Activated CD8-positive, alpha-beta memory T cell treated with anti-CD3 and anti-CD28 coated beads for 4 hours (primary cell): ENCODE measurements at regions not wholly inside any gene's neighbourhood (a gene's known extent, or its start where the extent isn't known, plus 50 kb on each side); places are given as distances from the start of the nearest gene placed in this dataset.

Experiments
- DNase-seq, 2 donors: peaks; one replicate each; pipeline ENCODE4 v3.0.0-alpha.2; 2020; ENCODE audit warnings: low read depth in 2 of 2

DNA sequence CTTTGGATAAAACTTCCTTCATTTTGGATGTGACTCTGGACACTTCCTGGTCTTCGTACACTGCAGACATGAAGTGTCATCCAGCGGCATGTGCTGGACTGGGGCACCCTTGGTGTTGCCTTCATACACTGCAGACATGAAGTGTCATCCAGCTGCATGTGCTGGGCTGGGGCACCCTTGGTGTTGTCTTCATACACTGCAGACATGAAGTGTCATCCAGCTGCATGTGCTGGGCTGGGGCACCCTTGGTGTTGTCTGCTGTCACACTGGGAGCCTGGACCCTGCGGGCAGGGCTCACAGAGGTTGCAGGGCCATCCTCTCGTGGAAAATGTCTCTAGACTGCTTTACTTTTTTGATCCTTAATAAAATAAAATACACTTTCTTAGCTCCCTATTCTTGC, 771.4 kb downstream of the BRD1 start:
- no peak for DNase-seq

DNA sequence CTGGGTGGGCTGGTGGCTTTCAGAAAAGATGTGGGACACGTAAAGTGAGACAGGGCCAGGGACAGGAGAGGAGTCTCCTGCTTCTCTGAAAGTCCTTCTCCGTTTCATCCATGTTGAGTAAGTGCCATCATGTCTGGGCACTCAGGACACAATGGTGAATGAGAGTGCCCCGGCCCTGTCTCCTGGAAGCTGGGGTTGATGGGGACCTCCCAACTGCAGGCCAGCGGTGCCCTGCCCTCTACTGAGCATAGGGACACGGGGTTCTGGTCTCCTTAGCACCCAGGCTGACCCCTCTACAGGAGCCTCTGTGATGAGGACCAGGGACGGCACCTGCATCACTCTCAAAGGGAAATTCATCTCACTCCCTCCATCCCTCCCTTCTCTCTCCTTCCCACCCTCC, 772.3 kb downstream of the BRD1 start:
- DNase-seq: no peak

DNA sequence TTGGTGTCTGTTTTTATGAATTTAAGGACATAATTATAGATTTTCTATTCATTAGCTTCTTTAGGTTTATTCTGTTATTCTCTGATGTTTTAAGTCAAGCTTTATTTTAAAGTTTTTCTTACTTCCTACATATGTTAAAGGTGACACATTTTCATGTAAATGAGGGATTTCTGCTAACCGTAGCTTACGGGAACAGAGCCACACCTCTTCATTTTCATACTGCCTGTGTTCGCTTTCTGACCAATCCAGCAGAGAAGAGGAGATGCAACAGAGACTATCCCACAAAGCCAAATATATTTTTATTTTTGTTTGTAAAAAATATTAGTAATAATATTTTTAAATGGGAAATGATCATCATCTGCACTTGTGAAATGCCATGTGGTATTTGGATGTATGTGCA, 774.1 kb downstream of the BRD1 start:
- DNase-seq: no peak

DNA sequence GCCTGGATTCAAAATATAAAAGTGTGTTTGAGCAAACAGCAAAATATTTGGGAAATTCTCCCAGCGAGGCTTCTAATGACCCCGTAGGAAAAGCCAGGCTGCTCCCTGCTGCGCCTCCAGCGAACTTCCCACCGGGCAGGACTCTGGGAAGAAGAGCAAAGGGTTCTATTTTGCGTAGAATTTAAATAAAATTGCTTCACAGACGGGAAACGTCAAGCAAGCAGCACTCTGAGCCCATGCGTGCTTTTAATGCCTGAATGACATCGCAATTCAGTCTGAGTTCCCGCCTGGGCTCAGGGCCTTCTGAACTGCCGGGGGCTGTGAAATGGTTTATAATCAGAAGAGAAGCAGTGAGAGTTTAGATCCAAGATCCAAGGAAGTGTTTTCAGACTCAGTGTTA, 775.1 kb downstream of the BRD1 start:
- DNase-seq: no peak

DNA sequence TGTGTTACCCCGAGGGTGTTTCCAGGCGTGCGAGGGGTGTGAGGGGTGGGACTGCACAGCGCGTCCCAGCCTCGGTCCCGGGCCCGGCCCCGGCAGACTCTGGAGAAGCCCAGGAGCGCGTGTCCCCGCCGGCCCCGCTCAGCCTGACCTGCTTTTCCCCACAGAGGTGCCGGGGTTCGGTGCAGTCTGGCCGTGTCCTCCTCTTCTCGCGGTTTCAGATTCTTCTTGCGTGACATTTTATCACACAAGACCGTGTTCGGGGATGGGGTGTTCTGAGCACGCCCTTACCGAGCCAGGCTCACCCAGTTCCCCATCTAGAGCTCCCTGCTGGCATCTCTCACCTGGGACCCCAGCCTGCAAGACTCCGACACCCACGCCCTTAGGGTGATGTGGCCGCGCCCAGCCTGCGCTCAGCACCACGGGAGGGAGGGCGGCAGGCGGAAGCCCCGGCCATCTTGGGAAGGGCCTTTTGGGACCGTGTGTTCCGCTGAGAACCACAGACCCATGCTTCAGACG, 775.6 kb downstream of the BRD1 start:
- peak in 1 of 2 donors; percentile 12 for DNase-seq

DNA sequence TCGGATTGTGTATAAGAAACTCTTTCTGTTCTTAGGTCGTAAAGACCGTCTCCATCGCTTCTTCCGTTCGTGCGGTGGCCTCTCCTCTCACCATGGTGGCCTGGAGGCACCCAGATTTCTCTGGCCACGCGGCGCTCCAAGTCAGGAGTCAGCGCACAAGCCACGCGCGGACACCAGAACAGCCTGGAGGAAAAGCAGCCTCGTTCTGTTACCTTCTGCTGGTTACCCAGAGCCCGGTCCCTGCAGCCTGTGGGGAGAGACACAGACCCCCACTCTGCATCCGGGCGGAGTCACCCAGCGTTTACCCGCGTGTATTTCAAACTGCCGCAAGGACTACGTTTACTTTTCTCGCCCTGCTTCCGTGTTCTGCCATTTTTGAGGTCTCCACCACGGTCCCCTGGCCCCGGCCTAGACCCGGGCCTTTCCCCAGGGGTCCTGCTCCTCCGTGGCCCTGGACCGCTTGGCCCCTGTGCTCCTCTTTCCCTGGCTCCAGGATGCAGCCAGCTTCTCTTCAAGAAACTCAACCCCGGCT, 776.1 kb downstream of the BRD1 start:
- DNase-seq: no peak

DNA sequence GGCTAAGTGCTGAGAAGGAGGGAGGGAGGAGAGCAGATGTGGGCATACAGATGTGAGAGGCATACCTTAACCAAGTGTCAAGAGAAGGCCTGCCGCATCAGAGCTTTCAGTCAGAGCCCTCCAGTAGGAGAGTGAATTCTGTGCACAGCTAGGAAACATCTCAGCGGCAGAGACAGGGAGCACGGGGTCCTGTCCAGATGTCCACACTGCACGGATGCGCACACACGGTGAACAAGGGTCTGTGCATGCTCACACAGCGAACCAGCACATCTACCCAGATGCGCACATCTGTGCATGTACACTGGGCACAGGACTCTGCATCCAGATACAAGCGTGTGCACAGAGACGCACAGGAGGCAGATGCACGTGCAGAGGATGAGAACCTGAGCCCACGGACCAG, 778.0 kb downstream of the BRD1 start:
- DNase-seq: no peak

DNA sequence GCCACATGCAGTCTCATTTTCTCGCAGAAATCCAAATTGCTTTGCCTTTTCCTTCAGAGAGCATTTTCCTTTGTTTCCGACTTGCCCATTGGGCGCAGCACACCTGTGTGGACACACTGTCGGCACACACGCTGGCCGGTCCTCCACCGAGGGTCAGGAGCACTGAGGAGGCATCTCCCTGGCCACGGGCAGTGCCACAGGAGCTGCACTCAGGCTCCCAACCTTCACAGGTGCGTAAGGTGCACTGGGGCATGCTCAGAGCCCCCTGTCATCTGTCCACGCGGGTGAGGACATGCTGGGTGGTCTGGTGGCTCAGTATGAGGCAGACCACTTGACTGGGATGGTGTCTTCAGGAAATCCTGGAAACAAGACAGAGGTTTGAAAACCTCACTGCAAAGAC, 779.1 kb downstream of the BRD1 start:
- DNase-seq: no peak

DNA sequence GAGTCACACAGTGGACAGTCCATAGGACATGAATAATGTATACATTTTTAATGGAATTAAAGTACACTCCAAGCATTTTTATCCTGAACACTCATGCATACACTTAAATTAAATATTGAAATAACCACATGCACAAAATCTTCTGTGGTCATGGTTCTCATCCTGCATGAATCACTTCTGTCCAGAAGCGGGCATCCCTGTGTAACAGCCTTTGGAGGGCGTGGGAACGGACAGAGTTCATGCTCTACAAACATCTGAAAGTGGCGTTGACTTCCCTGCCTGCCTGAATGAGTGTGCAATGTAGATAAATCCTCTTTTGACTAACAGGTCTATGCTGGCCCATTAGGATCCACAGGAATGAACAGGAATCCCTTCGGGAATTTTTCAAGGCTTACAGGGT, 780.2 kb downstream of the BRD1 start:
- DNase-seq: no peak

DNA sequence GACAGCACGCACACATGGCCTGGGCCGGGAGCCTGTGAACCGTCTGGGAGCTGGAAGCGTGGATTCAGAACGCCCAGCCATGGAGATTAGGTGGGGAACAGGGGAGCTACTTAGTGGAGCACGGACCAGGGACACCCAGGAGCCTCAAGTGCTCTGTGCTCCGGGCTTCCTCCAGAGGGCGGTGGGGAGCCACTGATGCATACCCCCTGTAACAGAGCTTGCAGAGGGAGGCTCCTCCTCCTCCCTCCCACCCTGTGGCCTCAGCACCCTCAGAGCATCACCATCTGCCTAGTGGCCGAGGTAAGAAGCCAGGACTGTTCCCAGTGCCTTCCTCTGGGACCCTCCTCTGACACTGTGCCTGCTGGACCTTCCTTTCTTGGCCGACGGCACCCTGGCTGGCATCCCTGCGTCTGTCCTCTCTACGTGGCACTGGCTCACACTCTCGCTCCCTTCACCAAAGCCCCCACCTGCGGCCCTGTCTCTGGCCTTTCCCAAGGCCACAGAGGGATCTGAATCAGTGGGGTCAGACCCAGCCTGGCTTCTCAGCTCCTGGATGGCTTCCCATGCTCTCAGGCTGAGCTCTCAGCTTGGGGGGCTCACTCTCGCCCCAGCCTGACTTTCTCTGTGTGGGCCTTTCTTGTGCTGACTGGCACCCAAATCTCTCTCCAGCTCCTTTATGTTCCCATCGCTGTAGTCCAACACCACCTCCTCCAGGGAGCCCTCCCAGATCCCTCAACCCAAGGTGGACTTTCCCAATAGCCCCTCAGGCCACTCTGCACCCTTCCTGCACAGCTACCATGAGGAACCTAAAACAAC, 780.9 kb downstream of the BRD1 start:
- DNase-seq: no peak

DNA sequence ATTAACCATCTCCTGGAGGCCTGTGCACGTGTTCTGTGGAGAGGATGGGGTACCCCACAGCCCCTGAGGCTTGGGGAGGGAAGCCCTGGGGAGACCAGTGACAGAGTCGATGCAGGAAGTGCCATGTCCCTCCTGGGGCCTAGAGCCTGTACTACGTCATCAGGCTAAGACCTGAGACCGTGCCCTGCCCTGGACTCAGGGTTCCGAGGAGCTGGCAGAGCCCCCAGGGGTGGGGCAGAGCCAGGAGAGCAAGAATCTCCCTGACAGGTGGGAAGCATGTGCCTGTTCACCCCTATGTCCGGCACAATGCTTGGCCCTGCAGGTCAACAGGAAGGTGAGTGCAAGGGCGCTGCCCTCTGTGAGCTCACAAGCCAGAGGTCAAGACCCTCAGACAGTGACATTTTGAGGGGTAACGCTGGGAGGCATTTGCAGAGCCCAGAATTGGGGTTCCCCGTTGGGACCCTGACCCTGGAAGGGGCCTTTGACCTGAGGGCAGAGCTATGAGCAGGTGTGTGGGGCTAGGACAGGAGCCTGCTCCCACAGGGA, 781.6 kb downstream of the BRD1 start:
- no peak for DNase-seq

DNA sequence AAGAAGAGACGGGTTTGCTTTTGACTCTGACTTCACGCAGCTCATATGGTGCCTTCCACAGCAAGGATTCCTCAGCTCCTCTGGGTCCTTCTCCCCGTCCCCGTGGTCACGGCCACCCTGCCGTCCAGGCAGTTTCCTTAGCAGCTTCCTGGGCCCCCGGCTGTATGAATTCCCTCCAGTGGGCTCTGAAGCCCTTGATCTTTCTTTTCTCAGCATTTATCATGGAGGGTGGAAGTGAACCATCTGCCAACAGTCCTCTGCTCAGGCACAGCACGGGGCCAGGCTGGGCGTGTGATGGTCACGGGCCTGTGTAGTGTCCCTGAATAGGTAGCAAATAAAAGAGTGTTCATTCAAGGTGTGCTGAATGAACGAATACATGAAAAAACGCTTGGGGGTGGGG, 782.4 kb downstream of the BRD1 start:
- no peak for DNase-seq

DNA sequence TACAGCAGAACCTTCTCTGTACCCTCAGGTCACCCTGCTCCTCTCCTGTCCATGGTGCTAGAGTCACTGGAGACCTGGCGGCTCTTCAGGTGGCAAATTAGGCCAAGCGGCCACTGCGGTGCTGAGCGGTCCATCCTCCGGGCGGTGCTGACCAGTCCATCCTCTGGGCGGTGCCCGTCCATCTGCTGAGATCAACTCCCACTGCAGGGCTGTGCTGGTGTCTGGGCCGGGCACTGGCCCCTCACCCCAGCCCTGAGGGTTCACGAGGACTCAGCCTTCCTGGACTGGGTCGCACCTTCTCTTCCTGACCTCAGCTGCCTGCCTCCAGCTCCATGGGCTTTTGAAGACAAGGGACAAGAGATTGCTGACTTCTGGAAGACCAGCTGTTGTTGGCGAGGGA, 782.9 kb downstream of the BRD1 start:
- no peak for DNase-seq

DNA sequence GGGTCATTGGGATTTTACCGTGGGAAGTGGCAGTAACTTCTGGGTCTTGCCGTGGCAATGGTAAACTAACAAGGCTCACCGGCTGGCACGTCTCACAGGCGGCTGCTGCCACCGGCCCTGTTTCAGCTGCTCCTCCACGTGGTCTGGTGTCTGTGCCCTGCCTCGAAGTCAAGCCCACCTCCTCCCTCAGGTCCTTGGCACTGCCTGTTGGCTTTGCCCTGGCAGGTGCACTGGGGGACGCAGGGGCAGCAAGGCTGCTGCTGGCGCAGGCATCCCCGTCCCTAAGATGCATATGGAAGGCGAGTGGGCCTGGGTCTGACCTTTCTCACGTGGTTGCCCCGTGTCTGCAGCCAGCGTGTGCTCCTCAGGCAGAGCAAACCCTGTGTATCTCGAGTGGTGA, 783.6 kb downstream of the BRD1 start:
- no peak for DNase-seq

DNA sequence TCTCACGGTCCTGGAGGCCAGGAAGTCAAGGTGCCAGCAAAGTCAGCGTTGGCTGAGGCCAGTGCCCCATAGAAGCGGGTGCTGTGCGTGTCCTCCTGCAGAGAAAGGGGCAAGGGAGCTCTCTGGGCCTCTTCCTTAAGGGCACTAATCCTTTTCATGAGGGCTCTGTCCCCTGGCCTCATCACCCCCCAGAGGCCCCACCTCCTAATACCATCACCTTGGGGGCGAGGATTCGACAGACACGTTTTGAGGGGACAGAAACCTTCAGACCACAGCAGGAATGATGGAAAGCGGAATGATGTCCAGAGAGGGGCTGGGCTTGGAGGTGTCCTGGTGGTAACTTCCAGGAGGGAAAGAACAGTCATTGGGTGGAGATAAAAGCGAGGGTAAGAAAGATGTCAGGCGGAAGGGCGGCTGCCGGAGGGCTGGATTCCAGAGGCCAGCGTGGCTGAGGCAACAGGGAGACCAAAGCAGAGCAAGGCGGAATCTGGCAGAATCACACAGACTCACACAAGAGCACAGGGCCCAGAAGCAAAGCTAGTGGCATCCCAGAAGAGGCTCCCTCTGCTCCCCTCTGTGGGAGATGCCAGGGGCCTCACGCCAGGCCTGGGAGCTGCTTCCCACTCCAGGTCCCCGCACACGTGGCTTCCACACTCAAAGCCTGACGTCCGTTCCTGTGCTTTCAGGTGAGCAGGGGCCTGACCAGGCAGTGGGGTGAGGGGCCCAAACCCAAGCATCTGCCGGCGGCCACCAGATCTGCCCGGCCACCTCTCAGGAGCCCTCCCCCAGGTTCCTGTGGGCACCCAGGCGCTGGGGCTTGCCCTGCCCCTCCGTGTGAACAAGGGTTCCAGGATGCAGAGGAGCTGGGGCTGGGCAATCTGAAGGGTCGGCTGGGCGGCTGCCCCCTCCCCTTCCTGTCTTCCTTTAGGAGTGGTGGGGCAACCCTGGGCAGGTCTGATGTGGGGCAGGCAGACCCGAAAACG, 784.5 kb downstream of the BRD1 start:
- no peak for DNase-seq

DNA sequence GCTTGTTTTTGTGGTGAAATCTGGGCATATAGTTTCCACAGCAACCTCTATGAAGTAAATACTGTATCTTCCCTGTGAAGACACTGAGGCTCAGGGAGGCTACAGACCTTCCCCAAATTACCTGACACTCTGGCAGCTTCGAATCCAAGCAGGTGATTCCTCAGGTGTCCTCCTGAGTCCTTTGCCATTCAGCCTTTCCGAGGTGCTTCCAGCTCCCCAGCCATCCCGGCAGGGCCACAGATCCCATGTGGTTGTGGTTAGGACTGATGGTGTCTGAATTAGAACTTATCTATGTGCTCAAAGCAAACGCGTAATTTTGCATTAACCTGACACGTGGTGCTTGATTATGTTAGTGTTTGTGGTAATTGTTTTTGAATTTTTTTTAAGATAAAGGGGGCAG, 785.6 kb downstream of the BRD1 start:
- DNase-seq: no peak

DNA sequence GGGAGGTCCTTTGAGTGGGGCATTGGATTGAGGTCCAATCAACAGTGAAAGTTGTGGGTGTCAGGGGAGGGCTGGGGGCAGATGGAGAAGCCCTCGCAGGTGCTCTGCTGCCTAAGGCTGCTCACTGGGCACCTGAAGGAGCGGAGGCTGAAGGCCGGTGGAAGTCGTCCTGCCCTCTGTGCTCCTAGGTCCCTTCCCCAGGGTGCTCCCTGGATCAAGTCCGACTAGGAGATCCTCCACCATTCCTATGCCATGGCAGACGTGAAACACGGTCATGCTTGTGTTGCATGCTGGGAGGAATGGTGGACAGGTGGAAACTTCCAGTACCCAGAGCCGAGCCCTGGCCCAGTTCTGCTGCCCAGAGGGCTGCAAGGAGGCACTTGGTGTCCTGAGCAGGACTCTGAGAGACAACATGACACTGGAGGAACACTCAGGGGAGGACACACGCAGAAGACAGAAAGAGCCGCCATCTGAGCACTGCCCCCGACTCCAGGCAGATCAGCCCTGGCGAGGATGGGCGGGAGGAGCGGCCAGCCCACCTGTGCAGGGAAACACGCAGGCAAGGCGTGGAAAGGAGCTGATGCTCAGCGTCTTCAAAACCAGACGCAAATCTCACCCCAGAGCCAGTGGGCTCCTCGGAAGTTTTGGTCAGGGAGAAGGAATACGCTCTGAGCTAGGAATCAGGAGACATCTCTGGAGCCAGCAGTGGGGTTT, 786.8 kb downstream of the BRD1 start:
- no peak for DNase-seq

DNA sequence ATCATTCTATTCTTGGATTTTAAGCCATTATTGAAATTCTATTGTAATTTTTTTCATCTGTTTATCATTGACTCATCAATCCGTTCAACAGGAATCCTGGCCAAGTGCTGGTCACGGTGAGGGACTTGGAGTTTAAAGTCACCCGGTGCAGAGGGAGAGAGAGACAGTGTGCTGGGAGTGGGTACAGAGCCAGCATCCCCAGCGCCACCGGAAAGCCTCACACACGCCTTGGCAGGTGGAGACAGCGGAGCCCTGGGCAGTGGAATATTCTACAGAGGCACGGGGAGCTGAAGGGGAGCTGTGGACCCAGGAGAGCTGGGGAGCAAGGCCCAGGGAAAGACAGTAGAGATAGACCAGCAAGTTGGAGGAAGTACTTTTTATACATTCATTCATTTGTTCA, 787.6 kb downstream of the BRD1 start:
- DNase-seq: no peak

DNA sequence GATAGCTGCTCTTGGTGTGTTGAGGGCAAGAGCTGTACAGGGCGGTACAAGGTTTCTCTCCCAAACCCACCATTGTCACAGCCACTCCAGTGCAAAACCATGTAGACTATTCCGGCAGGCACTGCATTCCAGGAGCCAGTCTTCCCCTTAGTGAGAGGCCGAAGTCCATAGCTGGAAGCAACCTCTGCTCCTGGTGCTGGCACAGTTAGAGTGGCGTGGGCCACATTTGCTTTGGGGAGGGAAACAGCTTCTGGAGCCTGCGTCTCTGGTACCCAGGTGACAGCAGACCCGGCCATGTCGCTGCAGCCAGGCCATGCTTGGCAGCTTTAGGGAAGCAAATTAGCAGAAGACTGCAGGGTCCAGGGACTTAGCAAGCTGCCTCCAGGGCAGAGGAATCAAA, 788.0 kb downstream of the BRD1 start:
- no peak for DNase-seq

DNA sequence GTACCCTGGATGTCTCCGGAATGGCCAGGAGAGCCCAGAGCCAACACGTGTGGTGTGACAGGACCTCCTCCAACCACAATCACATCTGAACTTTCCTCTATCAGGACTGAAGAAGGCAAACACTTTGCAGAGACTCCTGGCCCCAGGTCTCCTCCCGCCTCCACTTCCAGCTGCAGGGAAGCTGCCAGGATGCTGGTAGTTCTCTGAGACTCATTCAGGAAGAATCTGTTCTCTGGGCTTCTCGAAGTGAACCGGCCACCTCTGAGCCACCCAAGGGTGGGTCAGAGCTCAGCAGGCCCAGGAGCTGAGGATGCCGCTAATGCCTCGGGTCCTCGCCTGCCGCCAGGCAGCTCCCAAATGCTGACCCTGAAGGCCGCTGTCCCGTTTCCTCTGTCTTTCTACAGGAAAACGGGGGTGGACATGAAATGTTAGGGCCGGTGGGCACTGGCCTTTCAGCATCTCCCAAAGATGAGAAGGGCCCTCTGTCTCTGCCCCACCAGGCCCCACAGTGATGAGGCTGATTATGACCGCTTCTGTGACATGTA, 789.9 kb downstream of the BRD1 start:
- DNase-seq: no peak

DNA sequence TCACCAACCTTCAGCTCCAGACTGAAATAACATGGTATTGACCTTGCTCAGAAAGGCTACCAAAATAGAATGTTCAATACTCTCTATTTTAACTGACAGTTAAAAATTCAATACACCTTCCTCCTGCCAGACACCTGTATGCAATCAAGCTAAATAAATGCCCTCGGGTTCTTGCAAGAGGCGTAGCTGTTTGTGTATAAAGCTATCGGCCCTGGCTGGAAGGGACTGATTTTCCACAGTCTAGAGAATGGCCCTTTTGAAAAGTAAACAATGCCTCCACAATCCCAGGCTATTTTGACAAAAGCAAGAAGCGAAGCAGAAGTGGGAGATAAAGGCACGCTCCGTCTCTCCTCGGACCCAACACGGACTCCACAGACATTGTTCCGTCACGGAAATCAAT, 791.2 kb downstream of the BRD1 start:
- no peak for DNase-seq
